PFSK-1 (cell line): ENCODE measurements at regions not wholly inside any gene's neighbourhood (a gene's known extent, or its start where the extent isn't known, plus 50 kb on each side); places are given as distances from the start of the nearest gene placed in this dataset.

Experiments
- POLR2AphosphoS5 ChIP-seq: IDR thresholded peaks from 2 replicates; pipeline ENCODE4 v1.6.1; 2012; ENCODE audit warnings: low read depth, mild to moderate bottlenecking, control low read depth, low read length, moderate library complexity
- REST ChIP-seq, 2 experiments: IDR thresholded peaks; 2 replicates each; pipeline versions ENCODE4 v1.6.1 to v1.8.0; 2011 to 2012; ENCODE audit warnings: low read depth in 2 of 2, low read length in 2 of 2, control low read depth in 1 of 2, inconsistent platforms in 1 of 2, mild to moderate bottlenecking in 1 of 2, moderate library complexity in 1 of 2; ENCODE audit not compliant: insufficient read depth in 1 of 2
- SIN3A ChIP-seq: IDR thresholded peaks from 2 replicates; pipeline ENCODE4 v1.6.1; 2012; ENCODE audit warnings: mild to moderate bottlenecking, low read length, moderate library complexity, borderline replicate concordance; ENCODE audit not compliant: insufficient read depth
- TAF1 ChIP-seq: IDR thresholded peaks from 2 replicates; pipeline ENCODE4 v1.6.1; 2012; ENCODE audit warnings: low read length, control low read depth, borderline replicate concordance; ENCODE audit not compliant: insufficient read depth

GRCh38 chr5:166551384-166551783, 1740.1 kb upstream of the WWC1 start:
- TF ChIP-seq POLR2AphosphoS5 (no peak), TAF1 (no peak), REST (IDR thresholded peaks at IDR 0.05; ENCODE audit: insufficient read depth in 1 of 2, low read depth in 2 of 2, low read length in 2 of 2) (no peak), SIN3A (no peak)
